Neural cell (in vitro differentiated cells): ENCODE measurements at regions not wholly inside any gene's neighbourhood (a gene's known extent, or its start where the extent isn't known, plus 50 kb on each side); places are given as distances from the start of the nearest gene placed in this dataset.

ENCODE experiments used
- EP300 ChIP-seq: fragments of 450-650 bp; conservative IDR thresholded peaks from 2 replicates; pipeline ENCODE4 v1.6.1; 2014; ENCODE audit warnings: antibody characterized with exemption, mild to moderate bottlenecking, moderate library complexity; ENCODE audit not compliant: poor library complexity, severe bottlenecking
- EZH2 ChIP-seq: fragments of 200-600, 300-800 bp; shearing (Covaris generic), sonication (generic); IDR thresholded peaks from 2 replicates; pipeline ENCODE4 v1.6.1; 2014; ENCODE audit warnings: antibody characterized with exemption, low read length, borderline replicate concordance, mild to moderate bottlenecking; ENCODE audit not compliant: insufficient read depth, poor library complexity, severe bottlenecking
- MXI1 ChIP-seq: fragments of 450-650 bp; conservative IDR thresholded peaks from 2 replicates; pipeline ENCODE4 v1.6.1; 2014; ENCODE audit warnings: antibody characterized with exemption, mild to moderate bottlenecking; ENCODE audit not compliant: poor library complexity, severe bottlenecking
- POLR2AphosphoS5 ChIP-seq: IDR thresholded peaks from 2 replicates; pipeline ENCODE4 v1.6.1; 2012
- REST ChIP-seq: IDR thresholded peaks from 2 replicates; pipeline ENCODE4 v1.6.1; 2012; ENCODE audit warnings: borderline replicate concordance
- TAF1 ChIP-seq: IDR thresholded peaks from 2 replicates; pipeline ENCODE4 v1.6.1; 2012; ENCODE audit warnings: low read depth
- TF ChIP-seq, protein P1 (sequence below): fragments of 450-650 bp; IDR thresholded peaks from 2 replicates; pipeline ENCODE4 v1.5.1; 2014; ENCODE audit warnings: antibody characterized with exemption, mild to moderate bottlenecking, moderate library complexity; ENCODE audit not compliant: poor library complexity, severe bottlenecking

- no peak for TF ChIP-seq REST
- TF ChIP-seq, protein P1, sequence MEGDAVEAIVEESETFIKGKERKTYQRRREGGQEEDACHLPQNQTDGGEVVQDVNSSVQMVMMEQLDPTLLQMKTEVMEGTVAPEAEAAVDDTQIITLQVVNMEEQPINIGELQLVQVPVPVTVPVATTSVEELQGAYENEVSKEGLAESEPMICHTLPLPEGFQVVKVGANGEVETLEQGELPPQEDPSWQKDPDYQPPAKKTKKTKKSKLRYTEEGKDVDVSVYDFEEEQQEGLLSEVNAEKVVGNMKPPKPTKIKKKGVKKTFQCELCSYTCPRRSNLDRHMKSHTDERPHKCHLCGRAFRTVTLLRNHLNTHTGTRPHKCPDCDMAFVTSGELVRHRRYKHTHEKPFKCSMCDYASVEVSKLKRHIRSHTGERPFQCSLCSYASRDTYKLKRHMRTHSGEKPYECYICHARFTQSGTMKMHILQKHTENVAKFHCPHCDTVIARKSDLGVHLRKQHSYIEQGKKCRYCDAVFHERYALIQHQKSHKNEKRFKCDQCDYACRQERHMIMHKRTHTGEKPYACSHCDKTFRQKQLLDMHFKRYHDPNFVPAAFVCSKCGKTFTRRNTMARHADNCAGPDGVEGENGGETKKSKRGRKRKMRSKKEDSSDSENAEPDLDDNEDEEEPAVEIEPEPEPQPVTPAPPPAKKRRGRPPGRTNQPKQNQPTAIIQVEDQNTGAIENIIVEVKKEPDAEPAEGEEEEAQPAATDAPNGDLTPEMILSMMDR = no peak
- no peak for TF ChIP-seq POLR2AphosphoS5
- no peak for TF ChIP-seq MXI1
- no peak for TF ChIP-seq EP300
- TF ChIP-seq EZH2 = no peak
- TF ChIP-seq TAF1 = no peak
Measured at GRCh38 chr4:62285026-62285425, 1084.9 kb downstream of the ADGRL3 start.
